ENCODE measurements at regions not wholly inside any gene's neighbourhood (a gene's known extent, or its start where the extent isn't known, plus 50 kb on each side); places are given as distances from the start of the nearest gene placed in this dataset.

DNA sequence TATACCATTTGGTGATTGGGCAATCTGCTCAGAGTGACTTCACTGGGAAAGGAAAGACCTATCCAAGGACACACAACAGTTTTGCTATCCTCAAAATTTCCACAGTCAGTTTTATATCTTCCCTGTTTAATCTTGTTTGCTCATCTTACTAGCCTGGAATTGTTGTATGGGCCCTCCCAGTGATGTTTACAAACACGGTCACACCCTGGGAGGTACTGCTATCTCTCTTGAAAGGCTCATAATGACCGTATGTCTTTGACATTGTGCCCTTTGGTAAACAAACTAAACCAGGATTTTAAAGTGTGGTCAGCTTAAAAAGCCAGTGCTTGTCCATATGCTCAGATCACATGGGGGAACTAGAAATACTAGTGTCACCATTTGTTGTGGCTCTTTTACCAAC lies 277.0 kb downstream of the CDH2 start:
- DNase-seq (ENCODE audit: low spot score): no peak

DNA sequence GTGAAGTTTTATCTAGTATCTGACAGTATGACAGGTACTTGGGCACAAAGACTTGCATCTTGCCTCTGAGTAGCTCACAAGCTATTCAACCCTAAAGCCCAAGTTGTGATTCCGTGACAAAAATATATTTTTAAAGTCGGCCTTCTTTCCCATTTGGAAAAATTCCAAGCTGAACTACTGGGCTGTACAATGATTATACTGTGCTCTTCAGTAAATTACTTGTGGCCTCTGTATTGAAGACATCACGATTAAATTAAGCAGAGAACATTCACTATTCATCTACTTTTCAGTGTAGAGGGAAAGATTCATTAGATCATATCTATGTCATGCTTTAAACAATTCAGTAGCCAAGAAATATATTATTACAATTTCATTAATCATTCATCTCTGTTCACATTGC lies 282.2 kb downstream of the CDH2 start:
- DNase-seq (ENCODE audit: low spot score): no peak

DNA sequence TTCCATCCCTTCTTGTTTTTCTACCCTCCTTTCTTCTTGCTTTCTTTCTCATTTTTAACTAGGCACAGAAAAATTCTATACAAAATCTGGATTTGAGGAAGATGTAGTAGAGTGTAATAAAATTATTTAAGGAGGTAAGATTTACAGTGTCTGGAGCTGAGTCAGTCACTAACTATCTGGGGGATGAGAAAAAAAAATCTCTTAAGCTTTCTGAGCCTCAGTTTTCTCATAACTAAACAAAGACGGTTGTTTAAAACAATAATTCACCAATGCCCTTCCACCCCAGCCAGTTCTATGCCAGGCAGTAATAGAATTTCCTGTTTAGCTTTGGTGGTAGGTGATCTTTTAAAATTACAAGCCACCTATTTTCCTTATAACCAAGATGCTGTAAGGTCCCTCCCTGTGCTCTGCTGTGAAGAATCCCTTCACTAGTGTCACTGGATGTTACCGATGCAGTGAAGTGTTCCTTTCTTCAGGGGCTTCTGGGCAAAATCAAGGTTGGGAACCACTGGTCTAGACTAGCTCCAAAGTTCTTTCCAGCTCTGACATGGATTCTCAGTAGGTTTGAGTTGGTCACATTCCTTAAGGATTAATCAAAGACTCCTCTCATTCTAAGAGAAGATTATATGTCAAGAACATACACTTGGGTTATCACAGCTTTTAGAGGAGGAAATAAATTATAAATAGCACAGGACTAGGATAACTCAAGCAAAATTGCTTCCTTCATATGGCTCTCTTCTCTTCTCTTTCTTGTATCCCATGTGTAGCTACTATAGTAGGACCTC lies 289.0 kb downstream of the CDH2 start:
- no peak for DNase-seq (ENCODE audit: low spot score)

DNA sequence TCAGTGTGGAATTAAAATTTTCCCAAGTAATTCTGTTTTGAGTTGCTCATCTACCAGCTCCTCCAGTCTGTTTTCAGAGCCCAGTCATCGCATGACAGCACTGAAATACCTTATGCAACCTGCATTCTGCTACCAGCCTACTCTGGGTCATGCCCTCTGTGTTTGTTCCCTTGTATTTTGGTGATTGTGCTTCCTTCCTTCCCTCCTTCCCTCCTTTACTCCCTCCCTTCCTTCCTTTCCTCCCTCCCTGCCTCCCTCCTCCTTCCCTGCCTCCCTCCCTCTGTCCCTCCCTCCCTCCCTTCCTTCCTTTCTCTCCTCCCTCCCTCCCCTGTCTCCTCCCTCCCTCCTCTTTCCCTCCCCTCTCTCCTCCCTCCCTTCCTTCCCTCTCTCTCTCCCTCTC lies 289.6 kb downstream of the CDH2 start:
- DNase-seq (ENCODE audit: low spot score): no peak

DNA sequence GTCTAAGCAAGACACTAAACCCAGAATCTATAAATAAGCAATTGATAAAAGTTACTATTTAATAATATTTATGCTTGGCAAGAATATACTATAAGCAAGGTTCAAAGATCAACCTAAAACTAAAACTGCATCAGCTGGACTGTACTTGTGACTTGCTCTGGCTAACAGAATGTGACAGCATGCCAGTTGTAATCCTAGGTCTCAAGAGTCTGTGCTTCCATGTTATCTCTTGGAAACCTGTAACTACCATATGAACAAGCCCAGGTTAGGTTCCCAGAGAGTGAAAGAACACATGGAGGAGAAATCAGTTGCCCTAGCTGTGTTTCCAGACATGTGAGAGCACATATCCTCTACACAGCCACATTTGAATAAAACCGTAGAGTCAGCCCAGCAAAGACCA lies 297.4 kb downstream of the CDH2 start:
- DNase-seq (ENCODE audit: low spot score): no peak

DNA sequence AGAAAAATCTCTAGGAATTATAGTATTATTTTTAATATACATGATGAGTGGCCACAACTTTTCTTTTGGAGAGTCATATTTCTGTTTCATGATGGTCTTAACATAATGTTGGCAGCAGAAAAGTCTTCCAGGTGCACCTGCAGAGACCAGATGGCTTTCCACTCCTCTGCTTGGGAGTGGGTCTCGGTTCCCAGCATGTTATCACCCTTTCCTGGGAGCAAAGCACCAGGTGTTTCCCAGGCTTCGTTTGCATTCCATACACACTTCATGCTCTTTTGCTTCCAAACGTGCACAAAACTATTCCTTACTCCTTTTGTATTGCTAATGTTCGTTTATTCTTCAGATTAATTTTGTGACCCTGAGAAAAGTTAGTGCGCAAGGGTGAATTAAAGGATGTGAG lies 305.2 kb downstream of the CDH2 start:
- no peak for DNase-seq (ENCODE audit: low spot score)

DNA sequence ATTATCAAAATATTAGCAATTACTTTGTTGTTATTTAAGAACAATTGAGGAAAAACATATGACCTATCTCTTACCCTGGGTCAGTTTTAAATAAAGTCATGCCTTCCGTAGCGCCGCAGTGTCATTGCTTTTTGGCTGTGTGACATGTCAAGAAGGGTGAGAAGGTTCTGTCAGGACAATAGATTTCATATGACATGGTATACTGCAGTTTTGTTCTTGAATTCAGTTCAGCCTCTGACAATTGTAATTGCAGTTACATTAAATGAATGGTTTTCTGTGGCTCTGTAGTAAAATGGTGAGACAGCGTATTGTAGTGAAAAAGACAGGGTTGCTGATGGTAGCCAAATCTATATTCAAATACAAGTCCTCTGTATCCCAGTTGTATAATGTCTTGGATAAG lies 307.2 kb downstream of the CDH2 start:
- DNase-seq (ENCODE audit: low spot score): no peak

DNA sequence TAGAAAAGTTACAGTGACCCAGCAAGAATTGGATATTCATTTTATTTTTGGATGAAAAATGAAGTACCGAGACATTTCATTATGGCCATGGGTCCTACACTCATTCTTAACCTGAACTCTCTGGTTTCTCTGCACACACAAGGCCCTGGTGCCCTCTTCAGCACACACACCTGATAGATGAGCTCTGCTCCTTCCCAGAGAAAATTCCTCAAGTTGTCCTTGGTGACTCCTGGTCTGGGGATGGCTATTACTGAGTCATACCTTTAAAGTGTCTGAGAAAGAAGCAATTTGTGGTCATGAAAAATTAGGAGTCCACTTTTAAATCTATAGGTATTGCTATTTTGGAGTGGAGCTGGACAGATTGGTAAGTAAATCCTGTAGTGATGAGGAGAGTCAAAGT lies 311.5 kb downstream of the CDH2 start:
- DNase-seq (ENCODE audit: low spot score): no peak

DNA sequence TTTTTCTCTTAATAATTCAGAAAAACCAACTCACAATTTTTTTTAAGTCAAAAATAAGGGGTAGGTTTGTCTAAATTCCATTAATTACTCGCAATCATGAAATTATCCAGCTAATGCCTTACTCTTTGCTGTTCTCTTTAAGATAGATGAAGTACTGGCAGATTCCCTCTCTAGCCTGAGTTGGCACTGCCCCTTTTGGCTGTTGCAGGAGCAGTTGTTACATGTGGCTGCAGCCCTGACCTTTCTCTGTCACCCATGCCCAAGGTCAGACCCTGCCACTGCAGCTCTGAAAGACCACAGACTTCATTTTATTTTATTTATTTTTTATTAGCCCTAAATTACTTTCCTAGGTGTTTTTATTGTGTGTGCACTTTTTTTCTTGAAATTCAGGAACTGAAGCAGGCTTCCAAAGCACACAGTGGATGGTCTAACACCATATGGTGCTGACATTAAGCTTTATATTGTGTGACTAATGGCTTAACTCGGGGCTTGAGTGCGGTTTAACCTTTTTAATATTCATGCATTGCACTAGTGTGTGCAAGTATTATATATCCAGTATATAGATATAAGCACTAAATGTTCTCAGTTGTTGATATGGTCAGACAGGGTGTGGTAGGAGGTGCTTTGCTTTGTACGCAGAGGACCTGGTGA lies 313.0 kb downstream of the CDH2 start:
- no peak for DNase-seq (ENCODE audit: low spot score)

DNA sequence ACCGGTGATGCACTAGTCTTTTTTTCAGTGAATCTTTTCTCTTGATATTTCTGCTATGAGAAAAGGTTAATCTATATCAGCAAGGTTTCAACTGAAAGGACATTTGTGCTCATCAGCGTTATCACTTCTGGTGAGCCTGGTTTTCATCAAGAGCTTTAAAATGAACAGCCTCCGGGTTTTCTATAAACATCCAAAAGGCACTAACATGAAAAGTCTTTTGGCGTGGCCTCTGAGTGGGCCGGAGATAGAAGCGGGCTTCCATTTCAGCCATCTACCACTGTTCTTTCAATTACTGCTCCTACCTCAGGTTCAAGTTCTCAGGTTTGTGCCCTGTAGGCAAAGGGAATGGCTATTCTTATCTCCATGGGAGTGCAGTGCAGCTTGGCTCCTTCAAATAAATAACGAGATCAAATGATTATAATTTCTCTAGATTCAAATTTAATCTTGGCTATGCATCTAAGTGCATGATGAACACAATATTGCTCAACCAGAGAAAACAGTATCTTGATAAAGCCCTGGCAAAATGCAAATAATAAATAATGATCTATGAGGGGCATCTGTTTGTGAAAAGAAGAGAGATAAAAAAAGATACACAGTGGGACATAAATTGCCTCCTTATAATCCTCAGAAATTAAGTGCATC lies 314.8 kb downstream of the CDH2 start:
- DNase-seq (ENCODE audit: low spot score): no peak

DNA sequence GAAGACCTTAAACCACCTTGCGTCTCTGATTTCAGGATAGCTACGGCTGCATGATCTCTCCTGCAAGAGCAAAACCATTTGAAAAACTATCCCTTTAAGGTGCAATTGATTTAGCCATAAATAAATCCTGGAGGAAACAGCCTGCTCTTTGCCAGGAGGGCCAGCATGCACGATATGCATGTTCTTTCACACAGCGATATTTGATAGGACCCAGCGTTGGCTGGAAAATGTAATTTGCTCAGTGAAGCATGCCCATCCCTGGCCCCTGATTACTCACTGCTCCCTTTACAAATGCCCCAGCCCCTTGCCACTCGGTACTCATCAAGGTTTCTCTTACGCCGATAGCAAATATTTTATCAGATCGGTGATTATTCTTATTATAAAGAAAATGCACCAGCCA lies 315.4 kb downstream of the CDH2 start:
- peak; percentile 32 for DNase-seq (ENCODE audit: low spot score)

DNA sequence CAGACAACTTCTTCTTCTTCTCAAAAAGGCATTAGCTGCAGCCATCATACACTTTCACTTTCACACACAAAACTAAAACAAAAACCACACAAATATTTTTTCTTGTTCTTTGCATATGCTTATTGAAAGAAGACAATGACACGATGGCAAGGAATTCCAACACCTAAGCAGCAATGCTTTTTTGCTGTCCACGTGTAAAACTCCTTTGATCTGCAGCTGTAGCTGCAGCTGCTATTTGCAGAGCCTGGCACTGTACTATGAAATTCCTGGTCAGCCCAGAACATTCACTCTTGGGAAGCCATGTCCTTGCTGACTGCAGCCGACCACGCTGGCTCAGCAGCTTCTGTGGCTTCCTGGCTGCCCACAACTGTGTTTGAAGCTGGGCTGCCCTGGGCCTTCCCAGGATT lies 316.2 kb downstream of the CDH2 start:
- DNase-seq (ENCODE audit: low spot score): no peak

DNA sequence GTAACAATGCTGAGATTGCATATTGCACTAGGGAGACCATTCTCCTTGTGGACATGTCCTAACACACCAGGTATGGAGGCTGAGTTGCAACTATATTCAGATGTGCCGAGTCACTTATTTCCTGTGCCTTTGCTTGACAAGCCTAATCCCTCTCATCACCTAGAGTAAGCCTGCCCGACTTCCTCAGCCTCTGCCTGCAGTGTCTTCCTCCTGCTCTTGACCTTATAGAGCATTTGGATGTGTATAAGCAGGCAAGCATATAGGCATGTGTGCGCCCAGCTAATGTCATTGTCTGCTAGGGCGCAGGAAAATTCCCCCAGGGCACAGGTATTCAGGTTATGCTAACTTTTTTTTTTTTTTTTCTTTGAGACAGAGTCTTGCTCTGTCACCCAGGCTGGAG lies 316.9 kb downstream of the CDH2 start:
- DNase-seq (ENCODE audit: low spot score): no peak

DNA sequence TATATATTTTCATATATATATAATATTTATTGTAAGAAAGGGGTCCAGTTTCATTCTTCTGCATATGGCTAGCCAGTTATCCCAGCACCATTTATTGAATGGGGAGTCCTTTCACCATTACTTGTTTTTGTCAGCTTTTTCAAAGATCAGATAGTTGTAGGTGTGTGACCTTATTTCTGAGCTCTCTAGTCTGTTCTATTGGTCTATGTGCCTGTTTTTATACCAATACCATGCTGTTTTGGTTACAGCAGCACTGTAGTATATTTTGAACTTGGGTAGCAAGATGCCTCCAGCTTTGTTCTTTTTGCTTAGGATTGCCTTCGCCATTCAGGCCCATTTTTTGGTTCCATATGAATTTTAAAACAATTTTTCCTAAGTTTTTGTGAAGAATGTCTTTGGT lies 320.1 kb downstream of the CDH2 start:
- no peak for DNase-seq (ENCODE audit: low spot score)

DNA sequence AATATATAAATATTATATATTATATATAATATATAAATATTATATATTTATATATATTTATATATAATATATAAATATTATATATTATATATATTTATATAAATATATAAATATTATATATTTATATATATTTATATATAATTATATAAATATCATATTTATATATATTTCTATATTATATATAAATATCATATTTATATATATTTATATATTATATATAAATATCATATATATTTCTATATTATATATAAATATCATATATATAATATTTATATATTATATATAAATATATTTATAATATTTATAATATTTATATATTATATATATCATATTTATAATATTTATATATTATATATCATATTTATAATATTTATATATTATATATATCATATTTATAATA lies 321.4 kb downstream of the CDH2 start:
- no peak for DNase-seq (ENCODE audit: low spot score)

DNA sequence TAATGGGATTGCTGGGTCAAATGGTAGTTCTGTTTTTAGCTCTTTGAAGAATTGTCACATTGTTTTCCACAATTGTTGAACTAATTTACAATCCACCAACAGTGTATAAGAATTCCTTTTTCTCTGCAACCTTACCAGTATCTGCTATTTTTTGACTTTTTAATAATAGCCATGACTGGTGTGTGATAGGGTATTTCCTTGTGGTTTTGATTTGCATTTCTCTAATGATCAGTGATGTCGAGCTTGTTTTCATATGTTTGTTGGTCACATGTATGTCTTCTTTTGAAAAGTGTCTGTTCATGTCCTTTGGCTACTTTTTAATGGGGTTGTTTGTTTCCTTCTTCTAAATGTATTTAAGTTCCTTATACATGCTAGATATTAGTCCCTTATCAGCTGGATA lies 322.3 kb downstream of the CDH2 start:
- no peak for DNase-seq (ENCODE audit: low spot score)

DNA sequence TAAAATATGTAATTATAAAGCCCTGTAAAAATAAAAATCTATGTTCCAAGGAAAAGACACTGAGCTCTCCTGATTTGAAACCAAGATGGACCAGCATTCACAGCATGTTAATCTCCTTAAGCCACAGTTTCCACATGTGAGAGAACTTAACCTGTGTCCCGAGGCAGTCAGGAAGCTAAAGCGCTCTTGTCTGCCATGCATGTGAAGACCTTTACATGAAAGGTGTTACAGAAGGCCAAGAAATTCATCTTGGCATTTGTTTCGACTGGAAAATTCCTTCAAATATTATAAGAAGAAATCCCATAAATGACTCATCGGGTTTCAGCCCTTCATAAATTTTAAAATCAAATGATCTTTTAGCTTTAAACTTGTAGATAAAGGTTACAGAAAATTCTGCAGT lies 328.6 kb downstream of the CDH2 start:
- DNase-seq (ENCODE audit: low spot score): no peak

DNA sequence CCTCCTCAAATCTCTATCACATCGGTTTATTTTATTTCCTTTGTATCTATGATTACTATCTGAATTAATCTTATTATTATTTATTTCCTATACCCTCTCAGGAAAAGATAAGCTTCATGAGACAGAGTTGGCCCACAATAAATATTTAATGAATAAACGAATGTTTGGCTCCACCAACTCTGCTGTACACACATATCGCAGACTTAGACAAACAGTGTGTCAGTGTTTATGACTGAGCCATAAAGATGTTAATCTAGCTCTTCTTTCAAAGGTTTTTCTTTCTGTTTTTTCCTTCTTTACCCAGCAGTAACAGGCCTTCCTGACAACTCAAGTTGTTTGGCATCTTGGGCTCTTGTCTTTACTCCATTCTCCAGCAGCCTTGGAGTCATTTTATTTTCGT lies 329.5 kb downstream of the CDH2 start:
- DNase-seq (ENCODE audit: low spot score): no peak

DNA sequence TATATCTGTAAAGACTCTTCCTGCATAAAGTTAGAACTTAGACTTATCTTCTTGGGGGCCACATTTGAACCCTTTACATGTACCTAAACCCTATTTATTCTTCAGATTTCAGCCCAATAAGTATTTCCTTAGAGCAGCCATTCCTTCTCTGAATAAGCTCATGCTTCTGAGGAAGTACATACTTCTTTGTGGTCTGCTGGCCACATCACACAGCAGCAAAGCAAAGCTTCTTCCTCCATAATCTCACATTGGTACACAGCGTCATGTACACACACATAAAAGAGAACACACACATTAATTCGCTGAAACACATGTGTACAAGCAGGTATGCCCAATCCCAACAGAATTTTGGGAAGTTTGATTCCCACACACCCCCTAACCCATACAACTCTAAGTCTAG lies 331.0 kb downstream of the CDH2 start:
- no peak for DNase-seq (ENCODE audit: low spot score)

DNA sequence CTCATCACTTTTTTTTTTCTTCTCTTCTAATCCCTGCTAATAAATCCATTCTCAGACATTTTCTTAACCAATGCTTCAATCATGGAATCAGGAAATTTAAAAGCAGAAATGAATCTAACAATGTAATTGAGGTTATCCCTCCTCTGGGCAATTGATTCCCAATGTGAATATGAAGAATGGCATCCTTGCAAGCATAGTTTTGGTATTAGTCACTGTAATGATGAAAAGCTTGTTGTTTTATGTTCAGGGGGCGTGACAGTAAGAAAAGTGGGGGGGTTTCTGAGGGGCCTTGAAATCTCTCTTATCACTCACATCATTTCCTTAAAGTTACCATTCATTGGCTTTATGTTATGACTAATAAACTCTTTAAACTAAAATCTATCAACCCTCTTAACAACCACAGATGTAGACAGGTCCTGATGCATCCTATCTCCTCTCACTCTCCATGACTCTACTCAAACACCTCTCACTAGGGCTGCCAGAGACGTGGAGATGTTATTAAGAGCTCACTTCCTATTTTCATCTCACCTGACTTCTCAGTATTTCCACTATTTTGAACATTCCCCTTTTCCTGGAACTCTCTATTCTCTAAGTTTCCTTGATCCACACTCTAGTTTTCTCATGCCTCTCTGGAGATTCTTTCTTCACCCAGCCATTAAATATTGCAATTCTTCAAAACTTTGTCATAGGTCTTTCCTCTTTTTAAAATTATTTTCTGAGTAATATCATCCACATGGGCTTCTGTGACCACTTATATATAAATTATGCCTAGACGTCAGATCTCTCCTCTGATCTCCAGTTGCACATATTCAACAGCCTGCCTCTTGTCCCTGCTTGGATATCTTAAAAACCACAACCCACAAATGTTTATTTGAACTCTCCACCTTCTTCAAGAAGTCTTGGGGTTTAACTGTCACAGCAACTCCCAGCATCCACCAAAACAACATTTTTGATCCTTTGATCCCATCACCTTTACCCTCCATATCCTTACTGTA lies 332.9 kb downstream of the CDH2 start:
- DNase-seq (ENCODE audit: low spot score): no peak

DNA sequence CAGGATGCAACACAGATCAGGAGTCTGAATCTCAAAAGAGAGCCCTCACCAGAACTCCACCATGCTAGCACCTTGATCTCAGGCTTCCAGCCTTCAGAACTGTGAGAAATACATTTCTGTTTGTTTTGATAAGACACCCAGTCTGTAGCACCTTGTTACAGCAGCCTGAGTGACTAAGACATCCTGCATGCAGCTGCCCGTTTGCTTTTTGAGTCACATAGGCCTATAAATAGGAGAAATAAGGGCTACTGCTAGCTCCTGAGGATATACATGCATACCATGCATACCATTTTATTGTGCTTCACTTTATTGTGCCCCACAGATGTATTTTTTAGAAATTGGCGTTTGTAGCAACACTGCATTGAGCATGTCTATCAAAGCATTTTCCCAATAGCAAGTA lies 337.8 kb downstream of the CDH2 start:
- no peak for DNase-seq (ENCODE audit: low spot score)

DNA sequence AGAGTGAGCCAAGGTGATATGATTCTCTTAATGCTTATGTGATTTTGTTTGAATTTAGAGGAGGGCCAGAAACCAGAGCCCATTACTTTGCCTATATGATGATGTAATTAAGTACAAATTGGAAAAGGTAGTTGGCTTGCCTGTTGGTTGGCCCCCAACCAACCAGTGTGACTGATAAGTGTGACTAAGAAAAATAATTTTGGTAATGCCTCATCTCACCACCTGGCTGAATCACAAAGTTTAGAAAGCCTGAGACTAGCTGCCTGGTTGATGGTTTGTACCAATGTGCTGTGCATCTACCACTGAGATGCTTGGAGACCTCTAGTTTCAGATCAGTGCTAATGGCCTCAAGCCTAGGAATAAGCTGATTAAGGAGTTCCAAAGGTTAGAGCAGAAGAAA lies 338.7 kb downstream of the CDH2 start:
- DNase-seq (ENCODE audit: low spot score): no peak

All from D341Med (cell line).